ENCODE measurements at regions not wholly inside any gene's neighbourhood (a gene's known extent, or its start where the extent isn't known, plus 50 kb on each side); places are given as distances from the start of the nearest gene placed in this dataset.

DNA sequence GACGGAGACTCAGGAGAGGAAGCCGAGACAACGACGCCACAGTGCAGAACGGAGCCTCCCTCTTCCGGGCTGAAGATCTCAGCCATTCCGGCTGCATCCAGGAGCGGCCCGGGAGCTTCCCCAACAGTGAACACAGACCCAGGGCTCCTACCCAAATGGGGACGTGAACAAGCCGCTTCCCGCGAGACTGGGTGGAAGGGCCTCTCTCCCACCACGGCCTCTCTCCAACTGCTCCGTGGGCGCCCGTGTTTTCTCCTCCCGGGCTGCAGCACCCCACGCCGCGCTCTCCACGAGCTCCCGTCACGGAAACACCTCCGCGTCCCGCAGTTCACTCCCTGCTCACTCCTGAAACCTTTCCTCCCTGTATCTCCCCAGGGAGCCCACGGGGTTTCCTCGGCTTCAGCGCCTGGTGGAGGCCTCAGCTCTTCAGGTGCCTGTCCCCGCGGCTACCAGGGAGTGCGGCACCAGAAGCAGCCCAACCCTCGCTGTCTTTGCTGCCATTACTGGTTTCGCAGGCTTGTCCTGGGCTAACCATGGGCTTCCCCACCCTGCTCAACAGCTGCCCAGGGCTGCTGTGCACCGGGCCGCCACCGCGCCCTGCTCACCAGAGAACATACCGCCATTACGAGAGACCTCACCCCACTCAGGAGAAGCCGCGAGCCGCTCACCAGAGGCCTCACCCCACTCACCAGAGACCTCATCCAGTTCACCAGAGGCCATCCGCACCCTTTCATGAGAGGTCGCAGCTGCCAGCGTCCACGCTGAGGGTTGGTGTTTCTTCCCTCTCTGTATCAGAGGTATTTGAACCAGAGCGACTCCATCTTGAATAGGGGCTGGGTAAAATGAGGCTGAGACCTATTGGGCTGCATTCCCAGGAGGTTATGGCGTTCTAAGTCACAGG is 922.8 kb downstream of the QKI start:
- no peak for TF ChIP-seq CTCF (IDR thresholded peaks at IDR 0.05)
- TF ChIP-seq POLR2A (IDR thresholded peaks at IDR 0.05), result no peak
